Stimulated activated CD4-positive, alpha-beta T cell treated with anti-CD3 and anti-CD28 coated beads, Interleukin-1b, Interleukin-23, amount 100 ng/mL, for 4 hours (primary cell): ENCODE measurements at regions not wholly inside any gene's neighbourhood (a gene's known extent, or its start where the extent isn't known, plus 50 kb on each side); places are given as distances from the start of the nearest gene placed in this dataset.
"Not testable (repeated sequence)": the region's sequence is repeated elsewhere in the genome, so short reads cannot be mapped to it uniquely, and the experiment has no call there.

Experiments used
- DNase-seq, 2 donors: peaks; one replicate each; pipeline ENCODE4 v3.0.0-alpha.2; 2020; ENCODE audit warnings: low read depth in 2 of 2

DNA sequence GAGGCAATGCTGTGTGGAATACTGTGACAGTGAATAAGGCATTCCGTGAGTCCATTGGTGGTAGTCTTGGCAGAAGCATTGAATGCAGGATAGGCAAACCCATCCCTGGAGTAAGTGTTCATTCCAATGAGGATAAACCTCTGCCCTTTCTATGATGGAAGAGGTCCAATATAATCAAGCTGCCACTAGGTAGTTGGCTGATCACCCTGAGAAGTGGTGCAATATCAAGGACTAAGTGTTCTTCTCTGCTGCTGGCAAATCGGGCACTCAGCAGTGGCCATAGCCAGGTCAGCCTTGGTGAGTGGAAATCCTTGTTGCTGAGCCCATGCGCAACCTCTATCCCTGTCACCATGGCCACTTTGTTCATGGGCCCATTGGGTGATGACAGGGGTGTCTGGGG lies 70.1 kb downstream of the FBXO4 start:
- no peak for DNase-seq

DNA sequence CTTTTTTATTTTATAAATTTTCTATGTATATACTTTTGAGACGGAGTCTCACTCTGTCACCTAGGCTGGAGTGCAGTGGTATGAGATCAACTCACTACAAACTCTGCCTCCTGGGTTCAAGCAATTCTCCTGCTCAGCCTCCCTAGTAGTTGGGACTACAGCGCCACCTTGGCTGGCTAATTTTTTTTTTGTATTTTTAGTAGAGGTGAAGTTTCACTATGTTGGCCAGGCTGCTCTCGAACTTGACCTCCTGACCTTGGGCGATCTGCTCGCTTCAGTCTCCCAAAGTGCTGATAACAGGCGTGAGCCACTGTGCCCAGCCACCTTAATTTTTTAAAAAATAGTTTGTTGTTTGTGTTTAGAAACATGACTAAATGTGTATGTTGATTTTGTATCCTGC lies 76.6 kb downstream of the FBXO4 start:
- no peak for DNase-seq

- not testable (repeated sequence) for DNase-seq
These were observed 78.8 kb downstream of the FBXO4 start for GRCh38 chr5:42003852-42004251.

GRCh38 chr5:42005561-42006153 lies 80.6 kb downstream of the FBXO4 start:
- DNase-seq: no peak

DNA sequence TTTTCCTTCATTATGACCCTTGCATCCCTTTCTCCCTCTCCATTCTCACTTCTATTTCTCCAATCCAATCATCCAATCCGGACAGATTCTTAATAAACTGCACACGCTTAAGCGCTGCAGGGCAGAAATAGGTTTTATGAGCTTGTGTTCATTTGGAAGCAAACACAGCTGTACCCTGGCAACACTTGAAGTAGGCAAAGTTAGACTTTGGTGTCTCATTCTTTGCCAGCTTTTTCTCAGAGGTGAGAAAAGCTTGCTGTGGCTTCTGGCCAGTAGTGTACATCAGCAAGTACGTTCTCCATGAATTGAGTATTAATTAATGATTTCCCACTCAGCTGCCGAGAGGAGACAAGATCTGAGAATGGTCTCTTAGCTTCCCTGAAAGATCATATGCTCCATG lies 88.5 kb downstream of the FBXO4 start:
- no peak for DNase-seq

DNA sequence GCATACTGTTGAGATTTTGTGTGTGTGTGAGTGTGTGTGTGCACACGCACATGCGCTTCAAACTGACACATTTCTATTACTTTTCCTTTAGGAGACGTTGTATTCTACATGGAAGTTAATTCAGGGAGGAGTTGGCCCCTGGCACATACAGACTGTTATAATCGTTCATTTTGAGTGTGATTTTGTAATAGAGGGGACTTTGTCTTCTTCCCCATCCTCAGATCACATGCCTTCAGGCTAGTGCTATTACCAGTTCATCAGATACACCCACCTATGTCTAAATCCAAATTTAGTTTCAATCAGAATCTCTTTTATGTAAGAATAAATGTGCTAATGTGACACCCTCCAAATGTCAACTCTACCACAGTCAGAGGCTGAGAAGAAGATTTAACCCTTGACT lies 90.2 kb downstream of the FBXO4 start:
- no peak for DNase-seq

- DNase-seq: no peak
These were observed 90.6 kb downstream of the FBXO4 start for GRCh38 chr5:42015681-42016080.

GRCh38 chr5:42020788-42021530 lies 95.9 kb downstream of the FBXO4 start:
- no peak for DNase-seq

- DNase-seq: no peak
These were observed 96.8 kb downstream of the FBXO4 start for GRCh38 chr5:42021923-42022322.

DNA sequence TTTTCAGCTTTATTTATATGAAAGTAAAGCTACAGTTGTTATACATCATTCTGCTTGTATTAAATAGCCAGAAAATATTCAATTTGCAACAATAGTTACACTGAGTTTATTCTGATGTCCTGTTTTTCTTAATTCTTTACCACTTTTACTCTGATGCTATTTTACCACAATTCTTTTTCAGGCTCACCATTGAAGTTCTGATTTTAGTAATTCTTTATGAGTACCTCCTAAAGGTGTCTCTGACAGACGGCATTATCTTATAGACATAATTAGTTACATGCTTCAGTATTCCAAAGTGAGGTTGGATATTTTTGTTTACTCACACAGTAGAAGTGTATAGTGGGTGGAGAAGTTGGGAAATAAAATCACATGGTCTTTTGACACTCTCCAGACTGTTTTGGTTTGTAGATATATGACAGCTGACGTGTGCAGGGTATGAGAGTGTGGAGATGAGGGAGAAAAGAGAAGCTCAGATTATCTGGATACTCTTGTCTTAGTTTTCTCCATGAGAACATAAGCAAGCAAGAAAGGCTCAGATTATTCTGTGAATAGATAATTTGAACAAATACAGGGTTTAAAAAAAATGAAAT lies 97.4 kb downstream of the FBXO4 start:
- no peak for DNase-seq

DNA sequence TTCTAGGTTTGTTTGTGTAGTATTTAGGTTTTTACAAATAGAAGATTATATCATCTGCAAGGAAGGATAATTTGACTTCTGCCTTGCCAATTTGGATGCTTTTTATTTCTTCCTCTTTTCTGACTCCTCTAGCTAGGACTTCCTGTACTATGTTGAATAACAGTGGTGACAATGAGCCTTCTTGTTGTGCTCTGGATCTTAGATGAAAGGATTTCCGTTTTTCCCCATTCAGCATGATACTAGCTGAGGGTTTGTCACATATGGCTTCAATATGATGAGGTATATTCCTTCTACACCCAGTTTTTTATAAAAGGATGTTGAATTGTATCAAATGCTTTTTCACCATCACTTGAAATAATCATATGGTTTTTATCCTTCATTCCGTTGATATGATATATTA lies 101.4 kb downstream of the FBXO4 start:
- DNase-seq: no peak

DNA sequence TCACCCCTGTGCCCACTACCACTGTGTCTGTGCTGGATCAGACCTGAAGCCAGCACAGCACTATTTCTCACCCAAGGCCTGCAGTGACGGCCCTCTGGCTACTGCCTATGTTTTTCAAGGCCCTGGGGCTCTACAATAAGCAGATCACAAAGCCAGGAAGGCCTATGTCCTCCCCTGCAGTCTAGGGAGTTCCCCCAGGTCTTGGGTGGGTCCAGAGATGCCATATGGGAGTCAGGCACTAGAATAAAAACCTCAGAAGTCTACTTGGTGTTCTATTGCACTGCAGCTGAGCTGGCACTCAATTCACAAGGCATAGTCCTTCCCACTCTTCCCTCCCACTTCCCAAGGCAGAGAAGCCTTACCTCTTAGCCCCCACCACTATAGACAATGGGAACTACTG lies 107.1 kb downstream of the FBXO4 start:
- no peak for DNase-seq

DNA sequence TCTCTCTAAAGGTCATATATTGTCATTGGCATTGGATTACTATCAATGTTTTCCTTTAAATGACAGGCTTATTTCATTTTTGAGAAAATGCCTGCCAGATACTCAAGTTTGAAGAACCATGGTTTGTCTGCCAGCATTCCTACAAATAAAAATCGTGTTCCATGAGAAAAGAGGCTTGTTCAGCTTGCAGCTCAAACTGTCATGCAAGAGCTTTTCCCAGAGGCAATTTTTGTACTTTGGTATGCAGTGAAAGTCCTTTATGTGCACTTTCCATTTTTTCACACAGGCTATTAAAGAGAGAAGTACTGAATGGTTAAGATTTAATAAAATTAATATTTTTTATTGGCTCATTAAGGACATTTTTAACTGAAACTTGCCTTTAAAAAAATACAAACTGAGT lies 110.4 kb downstream of the FBXO4 start:
- no peak for DNase-seq

DNA sequence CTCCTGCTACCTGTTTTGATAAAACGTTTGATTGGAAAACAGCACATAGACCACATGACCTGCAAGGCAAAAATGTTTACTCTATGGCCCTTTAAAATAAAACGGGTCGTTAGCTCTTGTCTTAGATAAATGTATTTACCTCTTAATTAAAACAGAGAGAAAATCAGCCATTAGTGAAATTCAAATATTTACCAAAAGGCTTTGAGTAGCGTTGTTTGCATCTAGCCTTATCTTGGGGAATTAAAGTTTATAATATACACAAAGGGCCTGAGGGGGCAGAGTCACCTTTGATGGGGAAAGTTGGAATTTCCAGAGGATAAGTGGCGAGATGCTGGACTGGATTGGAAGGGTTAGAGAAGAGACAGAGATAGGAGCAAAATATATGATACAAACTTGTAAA lies 111.3 kb downstream of the FBXO4 start:
- DNase-seq: no peak

GRCh38 chr5:42037379-42037932 lies 112.4 kb downstream of the FBXO4 start:
- DNase-seq: no peak

GRCh38 chr5:42043400-42043799 lies 118.3 kb downstream of the FBXO4 start:
- DNase-seq: no peak

DNA sequence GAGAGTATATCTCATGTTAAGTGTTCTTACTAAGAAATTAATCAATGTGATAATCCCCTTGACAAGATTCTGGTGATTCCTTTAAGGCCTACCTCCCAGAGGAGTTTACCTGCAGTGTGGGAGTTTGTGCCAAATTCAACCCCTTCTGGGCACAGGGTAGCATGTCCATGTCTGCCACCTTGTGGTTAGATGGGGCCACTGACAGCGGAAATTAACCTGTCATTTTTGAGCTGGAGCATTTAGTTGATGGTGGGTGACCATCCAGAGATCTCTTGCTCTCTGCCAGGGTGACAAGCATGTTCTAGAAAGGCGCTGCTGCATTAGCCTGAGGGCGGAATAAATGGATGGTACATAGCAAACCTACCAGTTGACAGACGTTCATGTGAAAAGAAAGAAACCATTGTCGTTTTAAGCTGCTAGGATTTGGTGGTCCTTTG lies 132.2 kb downstream of the FBXO4 start:
- peak; percentile 19 to 42 for DNase-seq

- DNase-seq: no peak
These were observed 134.2 kb downstream of the FBXO4 start for GRCh38 chr5:42059291-42059690.

DNA sequence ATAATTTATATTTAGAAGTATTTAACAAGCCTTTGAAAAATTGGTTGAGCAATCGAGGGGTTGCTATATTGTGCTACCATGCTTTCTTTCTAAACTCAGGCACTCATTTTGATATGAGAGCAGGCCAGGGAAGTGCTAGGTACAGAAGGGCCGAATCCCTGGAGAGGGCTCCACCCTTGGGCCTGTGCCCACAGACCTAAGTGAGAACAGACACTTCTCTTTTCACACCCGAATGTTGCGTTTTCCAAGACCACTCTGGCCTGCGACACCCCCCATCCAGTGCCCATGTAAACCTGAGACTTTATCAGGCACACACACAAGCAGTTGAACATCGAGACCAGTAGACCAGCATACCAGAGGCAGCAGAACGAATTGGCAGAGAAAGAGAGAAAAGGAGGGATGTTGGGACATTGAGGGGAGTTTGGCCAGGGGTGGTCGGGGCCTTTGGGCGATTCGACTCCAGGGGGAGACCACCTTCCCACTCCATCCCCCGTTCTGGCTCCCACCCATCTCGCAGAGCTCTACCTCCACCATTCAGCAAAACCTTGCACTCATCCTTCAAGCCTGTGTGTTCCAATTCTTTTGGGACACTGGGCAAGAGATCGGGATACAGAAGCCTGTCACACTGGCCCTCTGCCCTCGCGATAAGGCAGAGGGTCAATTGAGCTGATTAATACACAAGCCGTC lies 134.8 kb downstream of the FBXO4 start:
- DNase-seq: no peak

- DNase-seq: no peak
These were observed 136.0 kb downstream of the FBXO4 start for GRCh38 chr5:42061121-42061520.

- DNase-seq: no peak
These were observed 139.7 kb downstream of the FBXO4 start for GRCh38 chr5:42064821-42065220.

DNA sequence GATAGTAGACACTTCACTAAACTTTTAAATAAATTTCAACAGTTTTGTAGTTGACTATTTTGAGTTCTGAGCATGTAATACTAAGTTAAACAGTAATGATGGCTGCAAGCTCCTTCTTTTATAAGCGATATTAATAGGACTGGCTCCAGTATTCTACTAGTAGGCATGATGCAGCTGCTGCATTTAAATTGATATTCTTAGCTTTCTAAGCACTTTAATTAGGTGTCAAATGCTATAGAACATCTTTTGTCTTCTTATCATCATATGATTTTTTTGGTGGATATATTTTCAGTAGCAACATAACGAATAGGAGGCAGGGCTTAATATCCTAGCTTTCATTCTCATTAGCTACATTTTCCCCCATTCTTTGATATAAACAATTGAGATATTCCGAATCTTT lies 141.1 kb downstream of the FBXO4 start:
- DNase-seq: no peak
